GM12878 (cell line): ENCODE measurements at regions not wholly inside any gene's neighbourhood (a gene's known extent, or its start where the extent isn't known, plus 50 kb on each side); places are given as distances from the start of the nearest gene placed in this dataset.

Experiments
- ATAC-seq: fragments of 200-7000 bp; cut with Tn5 transposase; 3 replicates; pipeline ENCODE4 v1.9.1; 2020; ENCODE audit warnings: mild to moderate bottlenecking, moderate library complexity
- BruUV-seq: library from RNA; stranded (reverse); fragments of 400-500 nt; replicated peaks from 2 replicates; lab custom pipeline; 2021; lab: Mats Ljungman, UMichigan
- CTCF ChIA-PET: fragments of 300-600 bp; sonication (Branson Sonifier 250); formaldehyde crosslinking; extraction: SDS; loops from one replicate; lab custom pipeline; 2021; ENCODE audit warnings: inconsistent platforms; lab: Yijun Ruan, JAX
- POLR2A ChIA-PET: fragments of 350-600 bp; formaldehyde crosslinking; extraction: SDS; loops from one replicate; lab custom pipeline; 2021; ENCODE audit warnings: inconsistent platforms; lab: Charles Lee
- RAD21 ChIA-PET: fragments of 300-600 bp; sonication (Branson Sonifier 250); formaldehyde crosslinking; loops from one replicate; lab custom pipeline; 2023; ENCODE audit warnings: antibody characterized with exemption; ENCODE audit not compliant: unreplicated experiment; lab: Charles Lee
- SMC1A ChIA-PET: fragments of 300-600 bp; sonication (Branson Sonifier 250); formaldehyde crosslinking; loops from one replicate; lab custom pipeline; 2023; ENCODE audit not compliant: unreplicated experiment, uncharacterized antibody; lab: Charles Lee
- DNase-seq: peaks from one replicate; pipeline ENCODE4 v3.0.0-alpha.2; 2011; ENCODE audit warnings: low read depth, low spot score
- FAIRE-seq: peaks from 3 replicates; lab custom pipeline; 2011; peaks lifted over from hg19 to GRCh38; lab: Jason Lieb, UNC
- H2AFZ ChIP-seq: 2 replicates; pipeline ENCODE4 v1.6.0; 2011; ENCODE audit warnings: low read depth, low read length, control low read depth; ENCODE audit not compliant: control insufficient read depth
- H3K27ac ChIP-seq: 2 replicates; pipeline ENCODE4 v1.5.1; 2011; ENCODE audit warnings: control low read depth; ENCODE audit not compliant: control insufficient read depth, insufficient read depth
- H3K27me3 ChIP-seq, 2 experiments: replicated peaks in 1 of 2; 2 replicates each; pipeline versions ENCODE4 v1.6.0 to v1.6.1; 2011; ENCODE audit warnings: low read length in 1 of 2; ENCODE audit not compliant: control insufficient read depth in 2 of 2, insufficient read depth in 2 of 2
- H3K36me3 ChIP-seq, 2 experiments: 2 replicates each; pipeline ENCODE4 v1.5.1; 2011; ENCODE audit warnings: low read length in 1 of 2; ENCODE audit not compliant: control insufficient read depth in 2 of 2, insufficient read depth in 2 of 2
- H3K4me1 ChIP-seq: 2 replicates; pipeline ENCODE4 v1.6.1; 2011; ENCODE audit warnings: mild to moderate bottlenecking, low read length, moderate library complexity, mixed read lengths; ENCODE audit not compliant: control insufficient read depth, insufficient read depth
- H3K4me2 ChIP-seq: 2 replicates; pipeline ENCODE4 v1.6.0; 2011; ENCODE audit warnings: control low read depth; ENCODE audit not compliant: control insufficient read depth, insufficient read depth
- H3K4me3 ChIP-seq: fragments of 200-600 bp; sonication (generic); 2 replicates; pipeline ENCODE4 v1.5.1; 2016
- H3K79me2 ChIP-seq: 2 replicates; pipeline ENCODE4 v1.6.0; 2011; ENCODE audit warnings: low read length; ENCODE audit not compliant: control insufficient read depth, insufficient read depth
- H3K9ac ChIP-seq: 2 replicates; pipeline ENCODE4 v1.8.0; 2011; ENCODE audit warnings: low read length, control low read depth, mixed read lengths; ENCODE audit not compliant: control insufficient read depth, insufficient read depth
- H3K9me3 ChIP-seq: replicated peaks from 3 replicates; pipeline ENCODE4 v1.5.1; 2011; ENCODE audit warnings: mild to moderate bottlenecking, low read length; ENCODE audit not compliant: control insufficient read depth, insufficient read depth
- H4K20me1 ChIP-seq: 2 replicates; pipeline ENCODE4 v1.6.0; 2011; ENCODE audit not compliant: control insufficient read depth, insufficient read depth
- CHD4 ChIP-seq: fragments of 200-600 bp; sonication (generic); IDR thresholded peaks from 2 replicates; pipeline ENCODE4 v1.6.1; 2016; ENCODE audit warnings: mild to moderate bottlenecking
- DPF2 ChIP-seq: fragments of 450-650 bp; IDR thresholded peaks from 2 replicates; pipeline ENCODE4 v1.6.1; 2017; ENCODE audit warnings: mild to moderate bottlenecking
- FOXM1 ChIP-seq: IDR thresholded peaks from 2 replicates; pipeline ENCODE4 v1.6.1; 2012; ENCODE audit warnings: low read depth, mild to moderate bottlenecking, inconsistent platforms, low read length, moderate library complexity
- GABPA ChIP-seq: IDR thresholded peaks from 2 replicates; pipeline ENCODE4 v1.6.1; 2014; ENCODE audit warnings: antibody characterized with exemption, low read depth, mild to moderate bottlenecking, inconsistent platforms
- MYC ChIP-seq: IDR thresholded peaks from 2 replicates; pipeline ENCODE4 v1.6.1; 2011; ENCODE audit warnings: mild to moderate bottlenecking, low read length, moderate library complexity, inconsistent platforms; ENCODE audit not compliant: insufficient read depth, insufficient replicate concordance, insufficient read length, severe bottlenecking
- NFXL1 ChIP-seq: fragments of 450-650 bp; IDR thresholded peaks from 2 replicates; pipeline ENCODE4 v1.6.1; 2017; ENCODE audit warnings: antibody characterized with exemption, mild to moderate bottlenecking, borderline replicate concordance
- TBL1XR1 ChIP-seq: IDR thresholded peaks from 2 replicates; pipeline ENCODE4 v1.6.1; 2012; ENCODE audit warnings: low read depth, low read length, improper control_type of control experiment
- TCF12 ChIP-seq: IDR thresholded peaks from 2 replicates; pipeline ENCODE4 v1.6.1; 2011; ENCODE audit warnings: low read depth, mild to moderate bottlenecking, low read length
- USF2 ChIP-seq: IDR thresholded peaks from 2 replicates; pipeline ENCODE4 v1.6.1; 2011; ENCODE audit warnings: low read depth, low read length, improper control_type of control experiment, borderline replicate concordance
- ZNF217 ChIP-seq: fragments of 450-650 bp; IDR thresholded peaks from 2 replicates; pipeline ENCODE4 v1.6.1; 2017; ENCODE audit warnings: antibody characterized with exemption, mild to moderate bottlenecking
- WGBS: methylation state at CpG from one replicate; pipeline ENCODE4 v1.1.6; 2016; ENCODE audit warnings: low lambda C conversion rate; ENCODE audit not compliant: insufficient replicate concordance, insufficient coverage; ENCODE audit errors: missing lambda C conversion rate; 5-methylcytosine and 5-hydroxymethylcytosine counted together
- in situ Hi-C: fragments of 300-500 bp; cut with MboI; formaldehyde crosslinking; loops from 9 replicates; pipeline ENCODE4 v1.14.3; 2018; ENCODE audit warnings: mixed read lengths
- intact Hi-C: fragments of 100-400 bp; cut with micrococcal nuclease; formaldehyde crosslinking; loops from one replicate; pipeline ENCODE4 v1.14.2; 2022; ENCODE audit not compliant: unreplicated experiment
- TF ChIP-seq, protein P1 (sequence below): IDR thresholded peaks from 2 replicates; pipeline ENCODE4 v1.6.1; 2012; ENCODE audit warnings: low read depth, low read length, improper control_type of control experiment

DNA sequence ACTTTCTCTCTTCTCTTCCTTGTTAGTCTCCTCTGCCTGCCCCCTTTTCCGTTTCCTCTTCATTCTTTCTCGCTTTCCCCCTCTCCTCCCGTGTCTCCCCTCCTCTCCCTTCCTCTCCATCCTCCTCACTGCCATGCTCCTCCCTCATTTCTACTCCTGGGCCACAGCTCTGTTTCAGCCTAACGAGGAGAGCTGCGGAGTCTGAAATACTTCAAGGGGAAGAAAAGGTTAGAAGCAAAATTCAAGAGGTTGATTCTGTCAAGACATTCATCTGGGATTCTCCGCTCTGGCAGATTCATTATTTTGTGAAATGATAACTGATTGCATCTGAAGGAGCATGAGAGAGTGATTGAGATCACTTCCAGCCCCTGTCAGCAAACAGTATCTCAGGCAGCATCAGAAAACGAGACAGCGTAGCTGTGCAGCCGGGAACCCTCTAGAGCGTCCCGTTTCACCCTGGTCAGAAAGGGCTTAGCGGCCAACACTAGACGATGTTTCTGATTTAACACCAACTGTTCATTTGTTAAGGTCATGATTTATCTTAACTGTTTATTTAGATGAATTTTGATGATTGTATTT is 279.3 kb upstream of the B3GAT1 start:
- Histone ChIP-seq H3K27ac (no peak overlapping the region), H3K79me2 (no peaks in the 10 kb centered on the region), H4K20me1 (no peaks in the 10 kb centered on the region), H2AFZ (no peak overlapping the region), H3K9ac (no peak overlapping the region), H3K4me1 (no peaks in the 10 kb centered on the region), H3K4me2 (no peak overlapping the region), H3K36me3 (no peaks in the 10 kb centered on the region), H3K9me3 (no peaks in the 10 kb centered on the region), H3K4me3 (no peak overlapping the region), H3K27me3 (no peaks in the 10 kb centered on the region; a peak in 3 of 4 replicates)
- ChIA-PET CTCF (interaction anchor here (0.5 kb wide), 1 partner anchor 98 kb away, joined by 3 read pairs; no protein-coding TSS in a partner anchor), SMC1A (no interaction called here), POLR2A (no interaction called here), RAD21 (no interaction called here)
- no peak for TF ChIP-seq USF2
- TF ChIP-seq CHD4, result no peak
- no peak for TF ChIP-seq GABPA
- no peak for TF ChIP-seq MYC
- no peak for TF ChIP-seq TCF12
- TF ChIP-seq DPF2, result no peak
- TF ChIP-seq FOXM1, result no peak
- TF ChIP-seq ZNF217, result no peak
- no peak for TF ChIP-seq TBL1XR1
- TF ChIP-seq, protein P1, sequence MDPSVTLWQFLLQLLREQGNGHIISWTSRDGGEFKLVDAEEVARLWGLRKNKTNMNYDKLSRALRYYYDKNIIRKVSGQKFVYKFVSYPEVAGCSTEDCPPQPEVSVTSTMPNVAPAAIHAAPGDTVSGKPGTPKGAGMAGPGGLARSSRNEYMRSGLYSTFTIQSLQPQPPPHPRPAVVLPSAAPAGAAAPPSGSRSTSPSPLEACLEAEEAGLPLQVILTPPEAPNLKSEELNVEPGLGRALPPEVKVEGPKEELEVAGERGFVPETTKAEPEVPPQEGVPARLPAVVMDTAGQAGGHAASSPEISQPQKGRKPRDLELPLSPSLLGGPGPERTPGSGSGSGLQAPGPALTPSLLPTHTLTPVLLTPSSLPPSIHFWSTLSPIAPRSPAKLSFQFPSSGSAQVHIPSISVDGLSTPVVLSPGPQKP, result no peak
- TF ChIP-seq NFXL1, result no peak
- in situ Hi-C loops, result no loop called here
- WGBS, result 32% methylated on average over 13 of the region's 13 CpGs
- FAIRE-seq (no peak), DNase-seq (no peak), ATAC-seq (no peak)
- intact Hi-C loops, result no loop called here
- BruUV-seq, result no TSS peak
